ENCODE measurements at regions not wholly inside any gene's neighbourhood (a gene's known extent, or its start where the extent isn't known, plus 50 kb on each side); places are given as distances from the start of the nearest gene placed in this dataset.

GRCh38 chr1:194228427-194228826 is 1042.0 kb upstream of the B3GALT2 start:
- H3K9me3 ChIP-seq, result peaks cover 0 to 3% of the 10 kb centered on the region in 2 donors
- no peaks in the 10 kb centered on the region for H3K4me1 ChIP-seq
- H3K4me3 ChIP-seq, result no peak overlapping the region
- no peaks in the 10 kb centered on the region for H3K27me3 ChIP-seq
- ATAC-seq, result no peak
- H3K36me3 ChIP-seq, result no peaks in the 10 kb centered on the region
- H3K27ac ChIP-seq, result no peak overlapping the region
- TF ChIP-seq, protein P1, sequence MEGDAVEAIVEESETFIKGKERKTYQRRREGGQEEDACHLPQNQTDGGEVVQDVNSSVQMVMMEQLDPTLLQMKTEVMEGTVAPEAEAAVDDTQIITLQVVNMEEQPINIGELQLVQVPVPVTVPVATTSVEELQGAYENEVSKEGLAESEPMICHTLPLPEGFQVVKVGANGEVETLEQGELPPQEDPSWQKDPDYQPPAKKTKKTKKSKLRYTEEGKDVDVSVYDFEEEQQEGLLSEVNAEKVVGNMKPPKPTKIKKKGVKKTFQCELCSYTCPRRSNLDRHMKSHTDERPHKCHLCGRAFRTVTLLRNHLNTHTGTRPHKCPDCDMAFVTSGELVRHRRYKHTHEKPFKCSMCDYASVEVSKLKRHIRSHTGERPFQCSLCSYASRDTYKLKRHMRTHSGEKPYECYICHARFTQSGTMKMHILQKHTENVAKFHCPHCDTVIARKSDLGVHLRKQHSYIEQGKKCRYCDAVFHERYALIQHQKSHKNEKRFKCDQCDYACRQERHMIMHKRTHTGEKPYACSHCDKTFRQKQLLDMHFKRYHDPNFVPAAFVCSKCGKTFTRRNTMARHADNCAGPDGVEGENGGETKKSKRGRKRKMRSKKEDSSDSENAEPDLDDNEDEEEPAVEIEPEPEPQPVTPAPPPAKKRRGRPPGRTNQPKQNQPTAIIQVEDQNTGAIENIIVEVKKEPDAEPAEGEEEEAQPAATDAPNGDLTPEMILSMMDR (IDR thresholded peaks at IDR 0.05), result no peak
- no peak for DNase-seq
- intact Hi-C loops (cut with DNase I), result no loop called here

DNA sequence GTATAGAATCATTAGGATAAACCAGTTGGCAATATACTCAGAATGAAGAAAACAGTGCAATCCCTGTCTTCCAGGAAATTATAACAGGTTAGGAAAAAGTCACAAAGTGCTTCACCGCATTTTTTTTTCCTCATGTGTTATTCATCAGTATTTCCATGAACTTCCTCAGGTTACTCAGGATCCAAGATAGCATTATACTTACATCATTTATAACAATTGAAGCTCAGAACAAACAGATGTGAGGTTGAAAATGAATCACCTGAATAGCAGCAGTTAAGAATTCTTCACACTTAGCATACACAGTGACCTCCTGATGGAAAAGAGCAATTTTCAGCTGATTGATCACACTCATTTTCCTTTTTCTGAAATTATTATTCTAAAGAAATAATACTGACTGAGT is 1040.7 kb upstream of the B3GALT2 start:
- H3K27me3 ChIP-seq, result no peaks in the 10 kb centered on the region
- intact Hi-C loops (cut with DNase I), result no loop called here
- TF ChIP-seq, protein P1 (IDR thresholded peaks at IDR 0.05), result no peak
- peaks cover 0 to 3% of the 10 kb centered on the region in 2 donors for H3K9me3 ChIP-seq
- DNase-seq, result no peak
- no peaks in the 10 kb centered on the region for H3K4me1 ChIP-seq
- ATAC-seq, result no peak
- H3K27ac ChIP-seq, result no peak overlapping the region
- H3K36me3 ChIP-seq, result no peaks in the 10 kb centered on the region
- no peak overlapping the region for H3K4me3 ChIP-seq

GRCh38 chr1:194225821-194226220 is 1039.4 kb upstream of the B3GALT2 start:
- no peaks in the 10 kb centered on the region for H3K4me1 ChIP-seq
- H3K27ac ChIP-seq, result no peak overlapping the region
- ATAC-seq (no peak), DNase-seq (no peak)
- no peaks in the 10 kb centered on the region for H3K36me3 ChIP-seq
- H3K27me3 ChIP-seq, result no peaks in the 10 kb centered on the region
- H3K4me3 ChIP-seq, result no peak overlapping the region
- intact Hi-C loops (cut with DNase I), result no loop called here
- TF ChIP-seq, protein P1 (IDR thresholded peaks at IDR 0.05), result no peak
- peaks cover 0 to 2% of the 10 kb centered on the region in 2 donors for H3K9me3 ChIP-seq

DNA sequence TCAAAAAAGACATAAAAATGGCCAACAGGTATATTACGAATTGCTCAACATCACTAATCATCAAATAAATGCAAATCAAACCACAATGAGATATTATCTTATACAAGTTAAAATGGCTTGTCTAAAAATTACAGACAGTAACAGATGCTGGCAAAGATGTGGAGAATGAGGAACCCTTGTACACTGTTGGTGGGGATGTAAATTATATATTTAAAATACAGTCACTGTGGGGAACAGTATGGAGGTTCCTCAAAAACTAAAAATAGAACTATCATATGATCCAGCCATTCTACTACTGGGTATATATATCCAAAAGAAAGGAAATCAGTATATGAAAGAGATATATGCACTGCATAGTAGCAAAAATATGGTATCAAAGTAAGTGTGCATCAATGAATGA is 1037.2 kb upstream of the B3GALT2 start:
- TF ChIP-seq, protein P1 (IDR thresholded peaks at IDR 0.05), result no peak
- H3K36me3 ChIP-seq, result no peaks in the 10 kb centered on the region
- intact Hi-C loops (cut with DNase I), result no loop called here
- no peak overlapping the region for H3K4me3 ChIP-seq
- DNase-seq, result no peak
- no peak overlapping the region for H3K27ac ChIP-seq
- H3K4me1 ChIP-seq, result no peaks in the 10 kb centered on the region
- no peaks in the 10 kb centered on the region for H3K27me3 ChIP-seq
- H3K9me3 ChIP-seq, result no peaks in the 10 kb centered on the region
- ATAC-seq, result no peak

- Histone ChIP-seq H3K27ac (no peak overlapping the region), H3K4me3 (no peak overlapping the region), H3K36me3 (no peaks in the 10 kb centered on the region), H3K27me3 (no peaks in the 10 kb centered on the region), H3K4me1 (no peaks in the 10 kb centered on the region), H3K9me3 (no peaks in the 10 kb centered on the region)
- intact Hi-C loops (cut with DNase I), result no loop called here
- TF ChIP-seq, protein P1 (IDR thresholded peaks at IDR 0.05), result no peak
- DNase-seq (no peak), ATAC-seq (no peak)
Observed at GRCh38 chr1:194215448-194215847, 1029.0 kb upstream of the B3GALT2 start.

Data from left lung (tissue), 4 donors.